NCI-H1092 (cell line): ENCODE measurements at regions not wholly inside any gene's neighbourhood (a gene's known extent, or its start where the extent isn't known, plus 50 kb on each side); places are given as distances from the start of the nearest gene placed in this dataset.
A peak's percentile ranks its signal among the peaks of the same experiment; 100 is the strongest.

ENCODE experiments used
- DNase-seq: peaks from one replicate; lab custom pipeline; 2025; lab: John Stamatoyannopoulos, UW

DNA sequence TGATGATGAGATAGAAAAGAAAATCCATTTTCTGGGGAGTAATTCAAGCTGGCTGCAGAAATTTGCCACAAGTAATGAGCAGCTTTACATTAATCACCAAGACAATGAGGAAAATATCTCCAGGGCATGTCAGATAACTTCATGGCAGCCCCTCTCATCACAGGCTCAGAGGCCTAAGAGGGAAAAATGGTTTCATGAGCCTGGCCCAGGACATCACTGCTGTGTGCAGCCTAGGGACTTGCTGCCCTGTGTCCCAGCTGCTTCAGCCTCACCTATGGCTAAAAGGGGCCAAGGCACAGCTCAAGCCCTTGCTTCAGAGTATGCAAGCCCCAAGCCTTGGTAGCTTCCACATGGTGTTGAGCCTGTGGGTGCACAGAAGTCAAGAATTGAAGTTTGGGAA is 161.7 kb downstream of the OPA1 start:
- DNase-seq = no peak

- DNase-seq = no peak
Observed at GRCh38 chr3:193756536-193756935, 163.5 kb downstream of the OPA1 start.

- no peak for DNase-seq
Observed at GRCh38 chr3:193757457-193757856, 164.4 kb downstream of the OPA1 start.

- no peak for DNase-seq
Observed at GRCh38 chr3:193761969-193762368, 169.0 kb downstream of the OPA1 start.

GRCh38 chr3:193762657-193763056 is 169.6 kb downstream of the OPA1 start:
- DNase-seq = no peak

- no peak for DNase-seq
Observed at GRCh38 chr3:193764959-193765358, 172.0 kb downstream of the OPA1 start.

GRCh38 chr3:193767353-193768069 is 174.5 kb downstream of the OPA1 start:
- no peak for DNase-seq

DNA sequence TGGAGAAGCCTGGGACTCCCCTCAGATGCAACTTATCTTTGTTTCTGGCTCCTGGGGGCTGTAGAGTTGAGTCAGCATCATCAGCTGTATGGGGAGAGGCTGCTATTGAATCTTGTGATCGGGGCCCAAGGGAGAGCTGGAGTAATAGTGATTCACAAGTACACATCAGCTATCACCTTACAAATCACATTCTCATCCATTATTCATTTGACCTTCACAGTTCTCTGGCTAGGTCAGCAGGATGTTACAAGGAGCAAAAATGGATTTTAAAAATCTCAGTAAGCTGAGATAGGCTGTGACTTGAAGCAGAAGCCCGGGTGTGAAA is 175.0 kb downstream of the OPA1 start:
- no peak for DNase-seq

DNA sequence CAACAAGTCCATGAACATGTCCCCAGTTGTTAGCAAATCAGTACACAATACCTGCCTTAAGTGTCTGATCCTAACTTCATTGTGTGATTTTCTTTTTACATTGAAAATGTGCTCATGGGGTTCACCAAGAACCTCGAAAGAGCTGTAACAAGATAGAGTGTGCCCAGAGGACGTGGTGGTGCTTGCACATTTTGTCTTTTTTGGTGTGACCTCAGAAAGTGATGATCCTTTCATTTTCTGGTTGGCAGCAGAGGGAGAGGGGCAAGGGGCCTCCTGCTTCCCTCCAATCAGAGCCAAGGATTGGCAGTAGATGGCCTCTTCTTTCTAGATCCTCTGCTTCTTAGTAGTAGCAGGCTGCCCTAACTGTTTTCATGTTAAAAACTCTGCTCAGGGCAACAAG is 176.4 kb downstream of the OPA1 start:
- DNase-seq = no peak

- no peak for DNase-seq
Observed at GRCh38 chr3:193771011-193771652, 178.1 kb downstream of the OPA1 start.

- DNase-seq = no peak
Observed at GRCh38 chr3:193771653-193772421, 178.8 kb downstream of the OPA1 start.

DNA sequence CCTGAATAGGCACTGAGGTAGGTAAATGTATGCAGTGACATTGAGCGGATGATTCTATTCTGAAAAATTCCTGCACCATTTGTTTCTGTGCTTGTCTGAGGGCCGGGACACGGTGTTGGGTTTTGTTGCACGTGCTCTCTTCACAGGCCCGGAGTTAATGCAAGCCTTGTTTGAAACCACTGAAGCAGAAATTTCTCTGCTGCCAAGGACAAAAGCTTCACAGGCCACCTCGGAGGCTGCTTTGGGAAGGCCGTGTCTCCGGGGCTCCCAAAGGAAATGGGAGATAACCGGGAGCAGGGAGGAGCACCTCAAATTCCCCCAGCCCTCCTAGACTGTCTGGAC is 179.4 kb downstream of the OPA1 start:
- DNase-seq = peak; percentile 41

GRCh38 chr3:193773266-193774220 is 180.5 kb downstream of the OPA1 start:
- no peak for DNase-seq

DNA sequence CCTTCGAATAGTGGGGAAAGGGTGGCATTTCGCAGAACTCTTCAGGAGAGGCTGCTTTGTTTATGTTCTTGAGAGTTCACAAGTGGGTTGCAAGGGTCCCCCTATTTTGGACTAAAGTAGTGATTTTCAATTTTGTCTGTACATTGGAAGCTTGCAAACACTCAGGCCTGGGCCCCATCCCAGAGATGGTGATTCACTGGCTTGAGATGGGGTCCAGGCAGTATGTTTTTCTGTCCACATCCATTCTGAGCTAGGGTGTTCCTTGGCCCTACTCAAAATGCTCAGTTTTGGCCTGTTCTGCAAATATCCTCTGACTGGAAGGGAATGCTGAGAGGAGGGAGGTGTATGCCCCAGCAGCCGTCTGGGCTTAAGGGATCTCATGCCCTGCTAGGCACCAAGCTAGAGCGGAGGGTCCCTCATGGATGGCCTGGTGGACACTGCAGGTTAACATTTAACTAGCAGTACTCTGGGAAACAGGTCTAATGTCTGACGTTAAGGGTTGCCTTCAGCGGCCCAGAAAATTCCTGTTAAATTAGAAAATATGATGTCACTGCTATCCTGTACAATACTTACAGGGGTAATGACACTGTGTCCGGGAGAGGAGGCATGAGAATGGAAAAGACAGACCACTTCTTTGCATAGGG is 181.4 kb downstream of the OPA1 start:
- DNase-seq = no peak

GRCh38 chr3:193774916-193775285 is 181.9 kb downstream of the OPA1 start:
- no peak for DNase-seq

GRCh38 chr3:193775421-193776077 is 182.5 kb downstream of the OPA1 start:
- no peak for DNase-seq

DNA sequence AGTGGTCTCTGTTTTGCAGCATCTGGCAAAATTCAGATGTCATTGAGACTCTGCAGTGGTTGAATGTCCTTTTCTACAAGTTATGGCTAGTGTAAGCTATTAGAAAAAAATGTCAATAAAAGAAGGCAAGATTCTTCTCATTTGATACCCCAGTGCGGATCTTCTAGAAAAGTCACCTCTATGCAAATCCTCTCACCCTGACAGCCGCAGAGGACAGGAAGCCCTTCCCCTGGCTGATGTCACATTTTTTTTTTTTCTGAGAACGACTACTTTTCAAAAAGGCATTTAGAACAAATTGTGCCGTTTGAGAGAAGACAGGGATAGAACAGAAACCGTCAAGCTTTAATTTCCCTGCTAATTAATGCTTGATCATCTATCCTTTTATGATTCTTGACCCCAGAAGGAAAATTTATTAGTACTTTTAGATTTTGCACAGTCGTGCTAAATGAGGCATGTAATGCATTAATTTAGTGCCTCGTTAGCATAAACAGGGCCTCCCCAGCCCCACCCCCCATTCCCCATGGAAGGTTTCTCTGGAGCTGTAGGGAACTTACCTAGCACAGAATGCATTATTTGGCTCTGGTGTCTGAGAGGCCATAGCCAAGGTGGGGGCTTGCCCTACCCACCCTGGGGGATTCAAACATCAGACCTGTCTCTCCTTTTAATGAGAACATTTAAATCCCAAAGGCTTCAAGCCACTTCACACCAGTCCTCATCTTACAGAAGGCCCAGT is 183.8 kb downstream of the OPA1 start:
- no peak for DNase-seq

GRCh38 chr3:193777524-193777923 is 184.5 kb downstream of the OPA1 start:
- no peak for DNase-seq

DNA sequence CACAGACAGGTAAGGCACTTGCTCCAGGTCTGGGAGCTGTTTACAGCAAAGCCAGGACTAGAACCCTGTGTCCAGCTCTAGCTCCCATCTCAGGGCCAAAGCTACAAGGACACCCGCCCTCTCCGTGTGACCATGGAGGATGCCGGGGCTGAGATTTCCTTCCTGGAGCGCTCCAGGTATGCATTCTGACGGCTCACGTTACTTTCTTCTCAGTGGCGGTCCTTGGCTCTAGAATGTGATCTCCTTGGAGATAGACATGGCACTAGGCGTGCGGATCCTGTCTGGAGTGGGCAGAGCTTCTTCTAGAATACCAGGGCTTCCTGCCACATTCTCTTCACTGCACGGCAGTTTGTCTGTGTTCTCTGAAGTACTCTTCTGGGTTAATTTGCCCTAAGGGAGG is 185.7 kb downstream of the OPA1 start:
- DNase-seq = no peak

GRCh38 chr3:193779933-193780332 is 186.9 kb downstream of the OPA1 start:
- no peak for DNase-seq

DNA sequence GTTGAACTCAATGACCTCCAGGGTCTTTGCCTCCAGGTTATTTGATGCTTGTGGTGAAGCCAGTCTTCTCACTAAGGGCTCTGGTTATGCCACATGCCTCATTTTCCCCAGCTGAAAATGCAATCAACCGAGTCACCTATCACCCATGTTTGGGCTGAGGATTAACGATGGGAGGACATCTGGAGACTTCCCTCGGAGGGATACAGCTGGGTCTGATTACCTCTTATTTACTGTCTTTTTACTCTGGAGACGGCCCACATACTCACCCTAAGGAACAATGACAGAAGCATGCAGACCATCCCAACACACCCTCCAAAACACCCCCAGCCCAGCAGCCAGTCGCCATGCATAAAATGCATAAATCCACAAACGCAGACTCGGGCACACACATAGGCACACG is 187.4 kb downstream of the OPA1 start:
- no peak for DNase-seq
